HG03103 (cell line): ENCODE measurements at regions not wholly inside any gene's neighbourhood (a gene's known extent, or its start where the extent isn't known, plus 50 kb on each side); places are given as distances from the start of the nearest gene placed in this dataset.
"Not testable (repeated sequence)": the region's sequence is repeated elsewhere in the genome, so short reads cannot be mapped to it uniquely, and the experiment has no call there.

Source experiments
- ATAC-seq: cut with Tn5 transposase; IDR thresholded peaks from one replicate; pipeline ENCODE4 v1.9.1; 2021; ENCODE audit warnings: low read depth; ENCODE audit not compliant: unreplicated experiment

DNA sequence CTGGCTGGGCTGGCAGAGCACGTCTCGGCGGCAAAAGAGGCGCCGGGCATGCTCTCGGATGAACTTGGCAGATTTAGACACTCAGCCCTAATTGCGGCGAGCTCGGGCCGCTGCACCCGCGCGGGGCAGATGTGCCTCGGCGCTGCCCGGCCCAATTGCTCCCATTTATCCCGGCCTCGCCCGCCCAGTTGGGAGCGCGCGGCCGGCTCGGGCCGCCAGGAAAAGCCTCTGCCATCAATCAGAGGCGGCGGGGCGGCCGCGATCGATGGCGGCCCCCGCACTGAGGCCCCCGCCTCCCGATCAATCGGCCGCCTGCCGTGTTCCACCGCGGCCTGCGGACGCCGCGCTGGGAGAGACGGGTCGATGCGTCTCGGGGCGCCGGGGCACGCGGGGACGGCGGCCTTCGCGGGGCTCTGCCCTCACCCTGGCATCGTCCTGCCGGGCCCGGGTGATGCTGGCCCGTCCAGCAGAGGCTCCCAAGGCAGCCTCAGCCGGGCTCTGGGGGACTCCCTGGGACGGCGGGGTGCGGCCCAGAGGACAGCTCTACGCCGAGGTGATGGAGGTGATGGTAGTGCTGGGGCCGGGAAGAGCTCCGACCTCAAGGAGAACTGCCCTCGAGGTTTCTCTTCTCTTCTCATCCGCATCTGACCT lies 200.9 kb upstream of the N4BP1 start:
- no peak for ATAC-seq

DNA sequence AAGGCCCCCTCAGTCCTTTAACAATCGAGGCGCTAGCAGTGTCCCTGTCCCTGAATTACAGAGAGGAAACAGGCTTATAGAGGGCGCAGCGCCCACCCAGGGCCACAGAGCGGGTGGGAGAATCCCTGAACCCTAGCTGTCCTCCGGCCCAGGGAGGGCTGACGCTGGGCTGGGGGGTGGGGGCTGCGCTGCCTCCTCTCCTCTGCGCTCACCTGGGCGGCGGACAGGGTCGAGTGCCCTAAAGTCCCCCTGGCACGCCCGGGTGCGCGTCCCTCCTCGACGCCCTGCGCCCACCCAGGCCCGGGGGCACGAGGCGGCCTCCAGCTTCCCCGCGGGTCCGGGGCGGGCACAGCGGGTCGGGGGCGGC lies 200.4 kb upstream of the N4BP1 start:
- ATAC-seq: no peak

DNA sequence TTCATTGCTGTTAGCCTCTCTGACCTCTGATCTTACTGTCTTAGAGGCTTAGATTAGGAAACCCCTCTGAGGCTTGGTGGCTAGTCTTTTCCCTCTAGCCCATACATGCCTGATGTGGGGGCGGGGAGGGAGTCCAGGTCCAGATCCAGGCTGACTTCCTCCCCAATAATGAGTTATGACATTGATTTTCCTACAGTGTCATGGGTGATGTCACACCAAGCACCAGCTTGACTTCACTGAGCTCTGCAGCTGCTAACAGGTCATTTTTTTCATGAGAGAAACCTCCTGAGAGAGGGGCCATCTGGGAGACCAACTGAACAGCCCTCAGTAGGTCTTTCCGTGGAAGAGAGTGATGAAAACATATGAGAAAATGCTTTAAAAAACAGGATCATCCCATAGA lies 180.2 kb upstream of the N4BP1 start:
- ATAC-seq: no peak

DNA sequence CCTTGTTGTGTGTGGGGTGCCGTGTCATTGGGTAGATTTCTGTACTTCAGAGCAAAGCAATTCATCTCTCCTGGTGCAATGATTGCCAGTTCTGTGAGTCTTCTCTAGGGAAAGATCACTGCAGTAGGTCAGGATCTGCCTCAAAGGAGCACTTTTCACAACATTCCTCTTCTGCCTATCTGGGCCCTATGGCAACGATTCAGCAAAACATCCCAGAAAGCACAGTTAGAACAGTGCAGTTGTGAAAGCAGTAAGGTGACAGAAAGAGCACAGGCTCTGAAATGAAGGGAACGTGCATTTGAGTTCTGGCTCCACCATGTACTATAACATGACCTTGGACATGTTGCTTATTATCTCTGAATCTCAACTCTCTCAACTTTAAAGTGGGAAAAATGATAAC lies 178.5 kb upstream of the N4BP1 start:
- ATAC-seq: no peak

DNA sequence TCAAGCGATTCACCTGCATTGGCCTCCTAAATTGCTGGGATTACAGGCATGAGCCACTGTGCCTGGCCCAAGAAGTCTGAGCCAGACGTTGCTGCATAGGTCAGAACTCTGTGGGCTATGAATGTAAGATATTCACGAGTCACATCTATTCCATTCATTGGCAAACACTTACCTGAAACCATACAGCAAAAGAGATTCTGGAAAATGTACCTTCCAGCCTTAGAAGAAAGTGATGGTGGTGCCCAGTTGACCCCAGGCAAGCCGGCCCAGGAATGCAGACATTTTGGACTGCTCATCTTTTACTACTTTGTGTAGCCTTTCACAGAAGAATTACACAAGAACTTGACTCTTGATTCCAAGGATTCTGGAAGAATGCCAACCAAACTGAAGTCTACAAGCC lies 135.6 kb upstream of the N4BP1 start:
- no peak for ATAC-seq

DNA sequence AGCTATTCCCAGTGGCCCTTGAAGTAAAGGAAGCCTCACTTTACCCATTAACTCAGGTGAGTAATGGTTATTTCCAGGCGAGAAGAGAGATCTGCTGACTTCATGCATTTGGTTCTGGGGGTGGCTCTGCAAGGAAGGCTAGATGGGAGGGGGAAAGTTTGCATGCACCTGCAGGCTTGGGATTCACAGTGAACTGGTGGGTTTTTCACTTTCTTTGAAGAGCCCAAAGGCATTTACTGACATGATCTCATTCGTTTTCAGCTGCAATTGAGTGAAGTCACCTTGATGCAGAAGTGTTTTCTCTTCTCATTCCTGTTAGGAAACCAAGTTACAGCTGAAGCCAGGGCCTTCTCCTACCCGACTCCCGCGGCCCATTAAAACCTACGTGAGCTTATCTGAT lies 131.0 kb upstream of the N4BP1 start:
- ATAC-seq: no peak

DNA sequence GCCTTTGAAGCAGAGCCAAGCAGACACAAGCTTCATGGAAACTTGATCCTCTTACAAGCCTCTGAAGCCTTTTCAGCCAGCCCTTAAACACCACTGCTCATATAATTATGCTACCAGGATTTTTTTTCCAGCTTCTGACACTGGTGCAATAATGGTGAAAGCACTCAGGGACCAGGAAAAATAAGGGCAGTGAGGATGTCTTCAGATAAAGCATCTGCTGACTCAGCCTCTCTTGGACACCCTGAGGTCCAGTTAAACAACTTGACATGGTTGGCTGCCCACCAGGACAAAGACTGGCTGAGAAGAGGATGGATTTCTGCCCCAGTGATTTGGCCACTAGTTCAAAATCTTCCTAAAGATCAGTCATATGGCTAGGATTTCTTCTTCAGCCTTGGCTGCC lies 124.2 kb upstream of the N4BP1 start:
- ATAC-seq: no peak

DNA sequence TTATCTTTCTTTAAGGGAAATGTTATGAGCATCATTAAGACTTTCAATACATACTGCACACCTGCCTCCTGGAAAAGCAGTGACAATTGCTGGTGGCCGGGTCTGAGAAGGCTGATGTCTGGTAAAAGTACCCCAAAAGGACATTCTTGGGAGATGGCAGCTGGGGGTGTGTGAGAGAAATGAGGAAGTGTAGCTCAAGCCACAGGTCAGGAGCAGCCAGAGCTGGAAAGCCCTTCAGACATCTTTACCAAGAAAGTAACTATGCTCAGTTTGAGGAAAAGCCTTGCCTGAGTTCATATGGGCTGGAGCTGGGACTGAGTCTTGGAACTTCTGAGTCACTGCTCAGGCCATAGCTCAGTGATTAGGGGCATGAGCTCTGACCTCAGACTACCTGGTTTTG lies 94.7 kb upstream of the N4BP1 start:
- ATAC-seq: no peak

DNA sequence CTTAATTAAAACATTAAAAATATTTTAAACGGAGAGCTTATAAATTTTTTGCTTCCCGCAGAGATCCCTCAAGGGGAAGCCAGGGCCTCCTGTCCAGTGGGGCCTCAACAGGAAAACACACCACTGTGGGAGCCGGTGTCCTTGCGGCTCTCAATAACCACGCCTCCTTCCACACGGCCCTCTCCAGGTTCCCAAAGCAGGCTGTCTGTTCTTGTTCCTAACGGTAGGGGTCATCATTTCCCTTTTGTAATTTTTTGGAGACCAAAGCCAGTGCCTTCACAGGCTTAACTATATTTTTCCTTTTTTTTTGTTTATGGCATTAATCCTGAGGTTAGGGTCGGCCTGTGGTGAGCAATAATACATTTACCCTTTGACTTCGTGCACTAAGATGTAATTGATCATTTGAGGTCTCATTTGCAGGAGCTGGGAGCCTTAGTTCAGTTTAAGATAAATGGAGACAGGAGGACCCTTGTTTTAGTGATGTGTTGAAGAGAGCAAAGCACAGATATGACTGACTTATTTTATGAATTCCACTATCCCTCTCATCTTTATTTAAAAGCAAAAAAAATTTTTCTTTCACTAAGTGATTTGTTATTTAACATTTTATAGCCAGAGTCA lies 77.5 kb upstream of the N4BP1 start:
- peak; percentile 88 for ATAC-seq

DNA sequence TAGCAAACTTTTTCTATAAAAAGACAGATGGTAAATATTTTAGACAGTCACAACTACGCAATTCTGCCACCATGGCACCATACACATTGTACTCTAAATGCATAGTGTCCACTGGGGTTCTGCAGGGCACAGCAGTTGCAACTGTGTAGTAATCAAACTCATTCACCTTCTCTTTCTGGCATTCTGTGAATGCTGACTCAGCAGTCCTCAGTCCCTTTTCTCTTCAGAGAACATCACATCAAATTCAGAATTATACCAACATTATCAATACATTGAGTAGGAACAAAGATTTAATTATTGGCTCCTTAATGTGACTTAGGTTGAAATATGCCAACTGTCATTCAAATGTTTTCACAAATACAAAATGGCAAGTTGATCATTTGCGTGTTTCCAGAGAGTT lies 74.2 kb upstream of the N4BP1 start:
- ATAC-seq: no peak

DNA sequence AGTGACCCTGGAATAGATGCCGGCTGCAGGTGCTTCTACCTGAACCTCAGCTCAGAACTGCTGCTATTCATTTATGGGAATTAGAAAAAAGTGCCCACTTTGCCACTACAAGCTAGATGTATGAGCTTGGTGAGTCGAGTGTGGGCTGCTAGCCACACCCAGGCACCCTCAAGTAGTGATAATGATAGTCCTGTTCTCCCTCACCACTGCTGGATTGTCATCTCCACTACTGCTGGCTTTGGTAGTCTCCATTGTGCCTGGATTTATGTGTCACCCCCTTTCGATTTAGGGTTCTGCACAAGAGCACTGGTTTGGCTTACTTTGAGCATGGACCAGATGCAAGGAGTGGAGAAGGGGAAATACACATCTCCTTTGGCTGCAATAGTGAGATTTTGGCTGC lies 73.0 kb upstream of the N4BP1 start:
- no peak for ATAC-seq

DNA sequence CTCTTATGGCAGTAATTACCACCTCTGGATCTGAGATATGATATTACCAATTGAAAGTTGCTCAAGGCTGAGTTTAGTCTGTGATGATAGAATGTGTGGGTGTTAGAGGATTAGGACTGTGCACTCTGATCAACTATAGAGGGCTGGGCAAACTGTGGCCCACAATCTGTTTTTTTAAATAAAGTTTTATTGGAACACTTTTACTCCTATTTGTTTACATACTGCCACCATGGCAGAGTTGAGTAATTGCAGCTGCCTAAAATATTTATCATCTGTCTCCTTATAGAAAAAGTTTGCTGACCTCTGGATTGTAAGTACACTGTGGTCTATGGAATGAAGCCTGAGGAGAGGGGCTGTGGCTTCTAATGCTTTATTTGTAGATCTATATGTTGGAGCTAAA lies 71.5 kb upstream of the N4BP1 start:
- no peak for ATAC-seq

DNA sequence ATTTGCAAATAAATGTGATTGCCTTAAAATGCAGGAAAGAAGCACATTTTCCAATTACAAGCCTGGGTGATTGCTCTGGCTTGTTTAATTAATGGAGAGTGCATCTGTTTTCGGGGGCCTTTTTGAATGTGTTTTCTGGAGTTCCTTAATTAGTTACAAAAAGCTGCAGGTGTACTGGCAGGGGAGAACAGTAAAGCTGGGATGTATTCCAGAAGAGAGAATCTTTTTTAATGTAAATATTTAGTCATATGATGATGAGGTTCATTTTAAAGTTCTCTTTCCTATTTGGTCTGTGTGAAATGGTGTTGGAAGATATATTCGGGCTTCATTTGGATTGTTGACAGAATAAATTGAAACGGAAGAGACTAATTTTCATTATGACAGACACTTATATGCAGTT lies 70.9 kb upstream of the N4BP1 start:
- ATAC-seq: no peak

DNA sequence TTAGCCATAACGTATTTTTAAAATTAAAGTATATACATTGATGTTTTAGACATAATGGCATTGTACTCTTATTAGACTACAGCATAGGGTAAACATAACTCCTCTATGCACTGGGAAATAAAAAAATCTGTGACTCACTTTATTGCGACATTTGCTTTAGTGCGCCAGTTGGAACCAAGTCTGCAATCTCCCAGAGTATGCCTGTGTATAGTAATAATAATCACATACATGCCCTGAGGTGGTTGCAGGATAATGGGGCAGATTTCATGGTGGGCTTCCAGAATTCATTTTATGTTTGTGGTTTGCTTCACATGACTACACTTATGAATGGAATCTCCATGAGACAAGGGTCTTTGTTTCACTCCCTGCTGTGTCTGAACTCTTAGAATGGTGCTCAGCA lies 66.9 kb upstream of the N4BP1 start:
- ATAC-seq: no peak

DNA sequence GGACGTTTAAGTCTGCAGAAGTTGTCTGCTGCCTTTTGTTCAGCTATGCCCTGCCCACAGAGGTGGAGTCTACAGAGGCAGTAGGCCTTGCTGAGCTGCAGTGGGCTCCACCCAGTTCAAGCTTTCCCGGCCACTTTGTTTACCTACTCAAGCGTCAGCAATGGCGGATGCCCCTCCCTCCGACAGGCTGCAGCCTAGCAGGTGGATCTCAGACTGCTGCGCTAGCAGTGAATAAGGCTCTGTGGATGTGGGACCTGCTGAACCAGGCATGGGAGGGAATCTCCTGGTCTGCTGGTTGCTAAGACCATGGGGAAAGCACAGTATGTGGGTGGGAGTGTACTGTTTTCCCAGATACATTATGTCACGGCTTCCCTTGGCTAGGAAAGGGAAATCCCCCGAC lies 58.2 kb upstream of the N4BP1 start:
- not testable (repeated sequence) for ATAC-seq

DNA sequence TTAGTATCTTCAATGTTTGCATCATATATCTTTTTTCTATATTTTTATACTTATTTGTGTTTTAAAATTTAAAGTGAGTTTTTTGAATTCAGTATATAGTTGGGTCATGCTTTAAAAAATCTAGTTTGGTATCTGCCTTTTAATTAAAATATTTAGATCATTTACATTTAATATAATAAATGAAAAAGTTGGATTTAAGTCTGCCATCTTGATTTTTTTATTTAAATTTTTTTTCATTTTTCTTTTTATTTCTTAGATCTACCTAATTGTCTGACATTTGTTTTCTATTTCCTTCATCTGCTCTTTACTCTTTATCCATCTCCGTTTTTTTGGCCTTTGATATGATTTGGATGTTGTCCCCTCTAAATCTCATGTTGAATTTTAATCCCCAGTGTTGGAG lies 50.0 kb upstream of the N4BP1 start:
- ATAC-seq: no peak
